ENCODE measurements at regions not wholly inside any gene's neighbourhood (a gene's known extent, or its start where the extent isn't known, plus 50 kb on each side); places are given as distances from the start of the nearest gene placed in this dataset.

- no peak for DNase-seq (ENCODE audit: low read depth)
Measured at GRCh38 chr16:85535352-85536072, 77.6 kb upstream of the GSE1 start.

DNA sequence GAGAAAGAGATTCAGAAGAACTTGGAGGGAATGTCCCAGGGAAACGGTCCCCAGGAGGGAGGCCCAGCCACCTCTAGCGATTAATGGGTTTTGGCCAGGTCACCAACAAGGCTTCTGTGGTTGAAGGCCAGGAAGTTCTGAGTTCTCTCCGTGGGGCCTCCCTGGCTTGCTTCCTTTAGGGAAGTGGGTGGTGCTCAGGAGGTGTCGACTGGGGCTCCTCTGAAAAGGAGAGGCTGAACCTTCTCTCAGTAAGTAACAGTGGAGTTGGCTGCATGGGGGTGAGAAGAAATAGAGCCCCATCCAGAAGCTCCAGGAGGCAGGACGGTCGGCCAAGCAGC, 77.1 kb upstream of the GSE1 start:
- DNase-seq (ENCODE audit: low read depth) = no peak

GRCh38 chr16:85536411-85537330, 76.5 kb upstream of the GSE1 start:
- no peak for DNase-seq (ENCODE audit: low read depth)

GRCh38 chr16:85537331-85537788, 75.8 kb upstream of the GSE1 start:
- no peak for DNase-seq (ENCODE audit: low read depth)

DNA sequence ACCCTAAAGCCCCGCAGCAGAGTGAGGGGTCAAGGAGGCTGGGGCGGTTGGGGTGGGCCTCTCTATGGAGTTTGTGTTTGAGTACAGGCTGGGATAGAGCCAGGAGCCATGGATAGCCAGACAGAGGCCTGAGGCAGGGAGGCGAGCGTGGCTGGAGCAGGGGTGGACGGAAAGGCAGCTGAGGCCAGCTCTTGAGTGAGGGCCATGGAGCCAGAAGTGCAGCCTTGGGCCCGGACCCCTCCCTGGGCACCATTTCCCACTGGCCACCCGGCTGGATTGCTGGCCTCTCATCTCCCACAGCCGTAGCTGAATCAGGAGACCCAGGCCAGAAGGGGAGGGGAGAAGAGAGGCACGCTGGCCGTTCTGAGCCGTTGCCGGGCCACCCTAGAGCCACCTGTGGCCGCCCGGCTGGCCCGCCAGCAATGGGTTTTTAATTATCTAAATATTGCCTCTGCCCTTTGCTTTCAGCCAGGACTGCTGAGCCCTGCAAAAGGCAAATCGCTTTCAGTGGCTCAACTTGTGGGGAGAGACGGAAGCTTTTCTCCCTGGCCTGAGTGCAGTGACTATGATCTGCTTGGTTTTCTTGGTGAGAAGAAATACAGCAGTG, 75.2 kb upstream of the GSE1 start:
- no peak for DNase-seq (ENCODE audit: low read depth)

GRCh38 chr16:85539084-85539483, 74.0 kb upstream of the GSE1 start:
- DNase-seq (ENCODE audit: low read depth) = no peak

GRCh38 chr16:85539629-85540291, 73.4 kb upstream of the GSE1 start:
- no peak for DNase-seq (ENCODE audit: low read depth)

- no peak for DNase-seq (ENCODE audit: low read depth)
Measured at GRCh38 chr16:85541181-85541580, 71.9 kb upstream of the GSE1 start.

DNA sequence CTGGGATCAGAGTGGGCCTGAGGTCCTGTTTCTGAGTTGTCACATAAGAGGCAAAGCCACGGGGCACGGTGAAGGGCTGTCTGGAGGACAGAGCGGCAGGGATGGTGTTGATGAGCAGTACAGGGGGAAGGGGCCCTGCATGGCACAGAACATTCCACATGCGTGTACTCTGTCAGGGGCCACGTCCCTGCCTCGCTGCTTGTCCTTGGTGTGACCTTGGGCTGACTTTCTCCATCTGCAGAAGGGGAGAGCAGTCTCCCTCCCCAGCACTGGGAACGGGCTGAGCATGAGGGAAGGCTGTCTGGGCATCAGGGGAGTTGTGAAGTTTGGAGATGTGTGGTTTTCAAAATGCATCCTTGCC, 71.5 kb upstream of the GSE1 start:
- no peak for DNase-seq (ENCODE audit: low read depth)

GRCh38 chr16:85541980-85542900, 70.9 kb upstream of the GSE1 start:
- DNase-seq (ENCODE audit: low read depth) = peak; percentile 70

DNA sequence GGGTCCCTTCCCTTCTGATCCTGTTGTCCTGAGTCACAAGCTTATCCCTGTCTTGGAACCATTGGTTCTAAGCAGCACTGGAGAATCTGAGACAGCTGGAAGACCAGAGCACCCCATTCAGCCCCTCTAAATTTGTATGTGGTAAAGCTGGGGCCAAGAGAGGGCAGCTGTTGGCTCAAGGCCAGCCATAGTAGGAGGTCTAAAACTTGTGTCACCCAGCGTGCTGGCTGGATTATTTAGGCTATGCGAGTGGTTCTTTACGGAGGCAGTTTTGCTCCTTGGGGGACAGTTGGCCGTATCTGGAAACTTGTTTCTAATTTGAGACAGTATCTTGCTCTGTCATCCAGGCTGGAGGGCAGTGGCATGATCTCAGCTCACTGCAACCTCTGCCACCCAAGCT, 69.6 kb upstream of the GSE1 start:
- DNase-seq (ENCODE audit: low read depth) = peak; percentile 97

DNA sequence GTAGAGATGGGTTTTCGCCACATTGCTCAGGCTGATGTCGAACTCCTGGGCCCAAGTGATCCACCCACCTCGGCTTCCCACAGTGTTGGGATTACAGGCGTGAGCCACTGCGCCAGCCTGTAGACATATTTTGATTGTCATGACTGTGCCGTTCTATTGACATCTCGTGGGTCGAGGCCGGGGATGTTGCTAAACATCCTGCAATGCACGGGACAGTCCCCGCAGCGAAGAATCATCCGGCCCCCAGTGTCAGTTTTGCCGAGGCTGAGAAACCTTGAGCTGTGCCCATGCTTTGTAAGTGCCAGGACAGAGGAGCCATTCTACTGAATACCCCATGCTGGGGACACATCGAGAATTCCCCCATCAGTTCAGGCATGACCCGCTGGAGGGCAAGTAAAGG, 69.1 kb upstream of the GSE1 start:
- no peak for DNase-seq (ENCODE audit: low read depth)

- DNase-seq (ENCODE audit: low read depth) = no peak
Measured at GRCh38 chr16:85544668-85545067, 68.5 kb upstream of the GSE1 start.

GRCh38 chr16:85545227-85545818, 67.8 kb upstream of the GSE1 start:
- DNase-seq (ENCODE audit: low read depth) = no peak

DNA sequence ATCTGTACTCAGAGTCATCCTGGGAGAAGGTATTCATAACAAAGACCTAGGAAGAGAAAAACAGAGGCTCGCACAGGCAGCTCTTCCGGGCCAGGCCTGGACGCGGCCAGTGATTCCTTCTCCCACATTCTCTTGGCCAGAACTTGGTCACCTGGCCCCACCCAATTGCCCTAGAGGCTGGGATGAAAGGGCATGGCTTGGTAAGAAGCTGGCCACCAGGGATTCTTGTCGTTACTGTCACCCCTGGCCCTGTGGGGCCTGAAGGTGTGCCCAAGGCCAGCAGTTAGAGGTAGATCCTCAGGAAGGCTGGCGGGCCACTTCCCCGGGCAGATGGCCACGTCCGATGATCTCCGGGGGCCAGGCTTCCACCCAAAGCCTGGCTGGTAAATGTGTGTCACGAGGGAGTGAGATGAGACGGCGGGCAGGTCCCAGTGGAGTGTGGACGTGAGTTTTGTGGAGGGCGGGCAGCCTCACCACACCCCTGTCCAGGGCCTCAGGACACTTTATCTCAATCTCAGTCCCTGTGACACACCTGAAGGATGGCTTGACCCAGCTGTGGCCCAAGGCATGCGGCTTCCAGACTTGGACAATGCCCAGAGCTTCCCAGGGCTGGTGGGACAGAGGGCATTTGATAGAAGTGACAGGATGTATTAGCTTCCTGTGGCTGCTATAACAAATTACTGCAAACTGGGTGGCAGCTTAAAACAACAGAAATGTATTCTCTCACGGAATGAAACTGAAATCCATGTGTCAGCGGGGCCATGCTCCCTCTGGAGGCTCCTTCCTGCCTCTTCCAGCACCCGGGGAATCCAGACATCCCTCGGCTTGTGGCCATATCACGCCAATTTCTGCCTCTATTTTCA, 66.3 kb upstream of the GSE1 start:
- DNase-seq (ENCODE audit: low read depth) = no peak

DNA sequence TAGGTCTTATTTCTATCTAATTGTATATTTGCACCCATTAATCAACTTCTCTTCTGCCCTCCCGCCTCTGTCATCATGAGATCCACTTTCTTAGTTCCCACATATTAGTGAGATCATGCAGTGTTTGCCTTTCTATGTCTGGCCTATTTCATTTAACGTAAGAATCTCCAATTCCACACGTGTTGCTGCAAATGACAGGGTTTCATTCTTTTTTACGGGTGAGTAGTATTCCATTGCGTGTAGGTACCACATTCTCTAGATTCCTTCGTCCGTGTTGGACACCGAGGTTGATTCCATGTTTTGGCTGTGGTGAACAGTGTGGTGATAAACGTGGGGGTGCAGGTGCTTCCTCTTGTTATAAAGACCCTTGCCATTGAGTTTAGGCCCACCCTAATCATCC, 64.7 kb upstream of the GSE1 start:
- no peak for DNase-seq (ENCODE audit: low read depth)

DNA sequence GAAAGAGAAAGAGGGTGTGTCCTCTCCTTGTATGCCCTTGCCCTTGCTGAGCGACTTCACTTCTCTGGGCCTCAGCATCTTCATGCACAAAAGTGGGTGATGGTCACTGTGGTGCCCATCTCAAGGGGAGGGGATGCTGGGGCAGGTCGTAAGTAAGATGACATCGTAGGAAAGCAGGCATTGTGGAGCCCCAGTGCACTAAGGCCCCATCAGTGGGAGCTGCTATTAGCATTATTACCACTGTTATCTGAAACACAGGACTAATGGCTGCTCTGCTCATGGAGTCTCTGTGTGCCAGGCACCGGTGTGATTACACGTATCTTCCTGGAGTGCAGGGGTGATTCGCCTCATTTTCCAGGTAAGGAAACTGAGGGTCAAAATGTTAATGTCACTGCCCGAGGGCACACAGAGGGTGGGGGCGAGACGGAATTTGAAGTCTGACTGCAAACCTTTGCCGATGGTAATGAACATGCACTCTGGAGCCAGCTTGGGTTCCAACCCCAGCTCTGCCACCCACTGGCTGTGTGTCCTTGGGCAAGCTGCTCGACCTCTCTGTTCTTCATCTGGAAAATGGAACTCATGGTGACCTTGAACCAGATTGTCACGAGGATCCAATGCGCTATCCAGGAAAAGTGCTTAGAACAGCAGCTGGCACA, 63.2 kb upstream of the GSE1 start:
- DNase-seq (ENCODE audit: low read depth) = no peak

DNA sequence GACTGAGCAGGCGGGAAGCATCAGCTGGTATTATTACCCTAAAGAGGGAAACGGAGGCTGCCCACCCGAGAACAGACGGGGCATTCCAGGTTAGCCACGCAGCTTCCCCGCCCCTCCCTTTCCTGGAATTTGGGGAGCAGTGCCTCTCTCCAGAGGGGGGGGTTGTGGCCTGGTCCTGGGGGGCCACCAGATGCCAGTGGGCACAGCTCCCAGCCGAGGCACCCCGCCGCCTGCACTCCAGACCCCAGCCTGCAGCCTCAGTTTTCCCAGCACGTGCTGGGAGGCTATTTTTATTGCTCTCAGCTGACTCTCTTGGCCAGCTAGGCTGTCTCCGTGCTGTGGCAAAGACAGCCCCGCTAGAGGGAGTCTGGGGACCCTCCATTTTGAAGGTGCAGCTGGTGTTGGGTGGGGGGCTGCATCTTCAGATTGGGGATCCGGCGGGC, 62.7 kb upstream of the GSE1 start:
- peak; percentile 43 for DNase-seq (ENCODE audit: low read depth)
